PFSK-1 (cell line): ENCODE measurements at regions not wholly inside any gene's neighbourhood (a gene's known extent, or its start where the extent isn't known, plus 50 kb on each side); places are given as distances from the start of the nearest gene placed in this dataset.

ENCODE experiments used
- FOXP2 ChIP-seq: optimal IDR thresholded peaks from 2 replicates; pipeline ENCODE3; 2011; ENCODE audit warnings: borderline replicate concordance, control low read depth, inconsistent platforms; ENCODE audit not compliant: insufficient read depth; ENCODE audit errors: extremely low read length, extremely low read depth
- POLR2AphosphoS5 ChIP-seq: IDR thresholded peaks from 2 replicates; pipeline ENCODE4 v1.6.1; 2012; ENCODE audit warnings: low read depth, mild to moderate bottlenecking, control low read depth, low read length, moderate library complexity
- TAF1 ChIP-seq: IDR thresholded peaks from 2 replicates; pipeline ENCODE4 v1.6.1; 2012; ENCODE audit warnings: low read length, control low read depth, borderline replicate concordance; ENCODE audit not compliant: insufficient read depth

DNA sequence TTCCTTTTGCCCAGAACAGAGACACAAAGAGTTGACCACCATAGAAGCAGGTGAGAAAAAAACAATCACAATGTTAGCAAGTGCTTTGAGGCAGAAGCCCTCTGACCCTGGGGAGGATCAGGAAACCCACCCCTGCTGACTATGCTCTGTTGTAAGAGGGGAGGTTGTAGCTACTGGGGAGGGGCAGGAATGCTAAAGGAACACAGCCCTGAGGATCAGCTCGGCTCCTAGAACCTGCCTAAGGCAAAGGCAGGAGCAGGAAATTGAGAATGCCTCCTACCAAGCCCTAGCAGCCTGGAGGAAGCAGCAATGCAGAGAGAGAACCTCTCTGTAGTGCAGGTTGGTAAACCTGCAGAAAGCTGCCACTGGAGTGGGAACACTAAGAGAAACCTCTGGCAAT, 624.0 kb upstream of the KLF12 start:
- TF ChIP-seq POLR2AphosphoS5 (no peak), TAF1 (no peak), FOXP2 (no peak)
